ENCODE measurements at regions not wholly inside any gene's neighbourhood (a gene's known extent, or its start where the extent isn't known, plus 50 kb on each side); places are given as distances from the start of the nearest gene placed in this dataset.

GRCh38 chr9:81320909-81321482, 368.4 kb downstream of the TLE1 start:
- H3K4me2 ChIP-seq (ENCODE audit: control insufficient read depth, extremely low read depth, insufficient read depth, low read depth, low read length): no peak overlapping the region
- TF ChIP-seq, protein P1, sequence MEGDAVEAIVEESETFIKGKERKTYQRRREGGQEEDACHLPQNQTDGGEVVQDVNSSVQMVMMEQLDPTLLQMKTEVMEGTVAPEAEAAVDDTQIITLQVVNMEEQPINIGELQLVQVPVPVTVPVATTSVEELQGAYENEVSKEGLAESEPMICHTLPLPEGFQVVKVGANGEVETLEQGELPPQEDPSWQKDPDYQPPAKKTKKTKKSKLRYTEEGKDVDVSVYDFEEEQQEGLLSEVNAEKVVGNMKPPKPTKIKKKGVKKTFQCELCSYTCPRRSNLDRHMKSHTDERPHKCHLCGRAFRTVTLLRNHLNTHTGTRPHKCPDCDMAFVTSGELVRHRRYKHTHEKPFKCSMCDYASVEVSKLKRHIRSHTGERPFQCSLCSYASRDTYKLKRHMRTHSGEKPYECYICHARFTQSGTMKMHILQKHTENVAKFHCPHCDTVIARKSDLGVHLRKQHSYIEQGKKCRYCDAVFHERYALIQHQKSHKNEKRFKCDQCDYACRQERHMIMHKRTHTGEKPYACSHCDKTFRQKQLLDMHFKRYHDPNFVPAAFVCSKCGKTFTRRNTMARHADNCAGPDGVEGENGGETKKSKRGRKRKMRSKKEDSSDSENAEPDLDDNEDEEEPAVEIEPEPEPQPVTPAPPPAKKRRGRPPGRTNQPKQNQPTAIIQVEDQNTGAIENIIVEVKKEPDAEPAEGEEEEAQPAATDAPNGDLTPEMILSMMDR (optimal IDR thresholded peaks at IDR 0.05 in 1 of 3, IDR thresholded peaks at IDR 0.05 in 1 of 3, conservative IDR thresholded peaks at IDR 0.05 in 1 of 3; ENCODE audit: extremely low read depth in 1 of 3, insufficient read depth in 2 of 3, low read length in 3 of 3): no peak
- no peak for TF ChIP-seq EZH2 (IDR thresholded peaks at IDR 0.05; ENCODE audit: low read length)
- dilution Hi-C loops (cut with MboI; ENCODE audit: extremely low pct_ligation_motif_present, low sequenced_read_pairs): no loop called here
- no peaks in the 10 kb centered on the region for H3K27me3 ChIP-seq (ENCODE audit: control insufficient read depth, extremely low read depth, insufficient read depth, low read length)
- H3K4me1 ChIP-seq (ENCODE audit: control insufficient read depth, extremely low read depth, insufficient read depth, low read length): no peaks in the 10 kb centered on the region
- FAIRE-seq: no peak
- H2AFZ ChIP-seq (ENCODE audit: control insufficient read depth, low read length): no peak overlapping the region
- H4K20me1 ChIP-seq (ENCODE audit: control insufficient read depth, extremely low read depth, insufficient read depth, low read length): no peaks in the 10 kb centered on the region
- no peak overlapping the region for H3K9ac ChIP-seq (ENCODE audit: control insufficient read depth, extremely low read depth, insufficient read depth, low read length)
- H3K27ac ChIP-seq (ENCODE audit: control insufficient read depth, insufficient read depth, low read length): no peak overlapping the region
- no peaks in the 10 kb centered on the region for H3K9me1 ChIP-seq (ENCODE audit: control insufficient read depth, extremely low read depth, insufficient read depth, low read length)
- no peak overlapping the region for H3K4me3 ChIP-seq (ENCODE audit: control insufficient read depth in 2 of 3, extremely low read depth in 1 of 3, insufficient read depth in 2 of 3, low read depth in 1 of 3, low read length in 3 of 3)
- no peaks in the 10 kb centered on the region for H3K79me2 ChIP-seq (ENCODE audit: control insufficient read depth, insufficient read depth, low read length)
- H3K9me3 ChIP-seq (ENCODE audit: control insufficient read depth, low read depth, low read length): peaks cover 2% of the 10 kb centered on the region
- no peaks in the 10 kb centered on the region for H3K36me3 ChIP-seq (ENCODE audit: control insufficient read depth in 2 of 2, extremely low read depth in 1 of 2, insufficient read depth in 2 of 2, low read length in 2 of 2)
- DNase-seq (ENCODE audit: low read depth, low spot score): no peak

DNA sequence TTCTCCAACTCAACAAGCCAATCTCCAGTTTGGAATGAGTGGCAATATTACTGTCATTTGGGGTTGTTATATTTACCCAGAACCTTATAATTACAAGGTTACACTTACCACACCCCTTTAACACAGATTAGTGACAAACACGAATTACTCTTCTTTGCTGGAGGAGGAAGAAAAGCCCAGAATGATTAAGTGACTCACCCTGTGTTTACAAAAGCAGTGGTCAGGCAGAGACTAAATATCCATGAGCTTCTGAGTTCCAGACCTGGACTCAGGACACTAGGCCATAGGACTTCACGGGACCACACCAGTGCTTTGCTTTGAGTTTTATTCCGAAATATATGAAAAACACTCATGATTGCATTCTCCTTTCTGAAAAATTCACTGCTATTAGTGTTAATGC, 370.8 kb downstream of the TLE1 start:
- Histone ChIP-seq H3K4me1 (ENCODE audit: control insufficient read depth, extremely low read depth, insufficient read depth, low read length) (no peaks in the 10 kb centered on the region), H3K27ac (ENCODE audit: control insufficient read depth, insufficient read depth, low read length) (no peak overlapping the region), H4K20me1 (ENCODE audit: control insufficient read depth, extremely low read depth, insufficient read depth, low read length) (no peaks in the 10 kb centered on the region), H3K9ac (ENCODE audit: control insufficient read depth, extremely low read depth, insufficient read depth, low read length) (no peak overlapping the region), H3K4me2 (ENCODE audit: control insufficient read depth, extremely low read depth, insufficient read depth, low read depth, low read length) (no peak overlapping the region), H3K4me3 (ENCODE audit: control insufficient read depth in 2 of 3, extremely low read depth in 1 of 3, insufficient read depth in 2 of 3, low read depth in 1 of 3, low read length in 3 of 3) (no peak overlapping the region), H3K27me3 (ENCODE audit: control insufficient read depth, extremely low read depth, insufficient read depth, low read length) (no peaks in the 10 kb centered on the region), H3K9me3 (ENCODE audit: control insufficient read depth, low read depth, low read length) (no peaks in the 10 kb centered on the region), H3K36me3 (ENCODE audit: control insufficient read depth in 2 of 2, extremely low read depth in 1 of 2, insufficient read depth in 2 of 2, low read length in 2 of 2) (no peaks in the 10 kb centered on the region), H3K9me1 (ENCODE audit: control insufficient read depth, extremely low read depth, insufficient read depth, low read length) (no peaks in the 10 kb centered on the region), H2AFZ (ENCODE audit: control insufficient read depth, low read length) (no peak overlapping the region), H3K79me2 (ENCODE audit: control insufficient read depth, insufficient read depth, low read length) (no peaks in the 10 kb centered on the region)
- FAIRE-seq: no peak
- no peak for TF ChIP-seq EZH2 (IDR thresholded peaks at IDR 0.05; ENCODE audit: low read length)
- TF ChIP-seq, protein P1 (optimal IDR thresholded peaks at IDR 0.05 in 1 of 3, IDR thresholded peaks at IDR 0.05 in 1 of 3, conservative IDR thresholded peaks at IDR 0.05 in 1 of 3; ENCODE audit: extremely low read depth in 1 of 3, insufficient read depth in 2 of 3, low read length in 3 of 3): no peak
- no peak for DNase-seq (ENCODE audit: low read depth, low spot score)
- dilution Hi-C loops (cut with MboI; ENCODE audit: extremely low pct_ligation_motif_present, low sequenced_read_pairs): no loop called here
